Cerebellar nuclear complex (tissue), 1 donor: ENCODE measurements at regions not wholly inside any gene's neighbourhood (a gene's known extent, or its start where the extent isn't known, plus 50 kb on each side); places are given as distances from the start of the nearest gene placed in this dataset.
"Not testable (repeated sequence)": the region's sequence is repeated elsewhere in the genome, so short reads cannot be mapped to it uniquely, and the experiment has no call there.

Experiments used
- DNase-seq, 2 experiments: peaks; one replicate each; lab custom pipeline; 2025; lab: John Stamatoyannopoulos, UW

DNA sequence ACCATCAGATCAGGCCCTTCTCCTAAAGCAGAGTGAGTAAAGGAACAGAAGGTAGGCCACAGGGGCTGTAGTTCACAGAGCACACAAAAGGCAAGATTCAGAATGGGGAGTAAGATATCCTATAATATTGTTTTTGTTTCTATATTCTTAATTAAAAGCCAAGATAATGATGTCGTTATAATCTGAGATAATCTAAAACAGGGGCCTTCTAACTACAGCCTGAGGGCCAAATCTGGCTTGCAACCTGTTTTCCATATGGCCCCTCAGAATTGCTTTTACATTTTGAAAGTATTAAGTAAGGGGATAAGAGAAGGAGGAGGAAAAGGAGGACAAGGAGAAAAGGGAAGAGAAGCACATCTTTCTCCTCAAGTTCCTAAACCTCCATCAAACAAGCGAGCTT is 435.8 kb downstream of the CSNK1G3 start:
- no peak for DNase-seq

- no peak for DNase-seq
Observed at GRCh38 chr5:123945548-123945947, 433.6 kb downstream of the CSNK1G3 start.

- DNase-seq = no peak
Observed at GRCh38 chr5:123943151-123943550, 431.2 kb downstream of the CSNK1G3 start.

GRCh38 chr5:123940416-123940815 is 428.4 kb downstream of the CSNK1G3 start:
- no peak for DNase-seq

DNA sequence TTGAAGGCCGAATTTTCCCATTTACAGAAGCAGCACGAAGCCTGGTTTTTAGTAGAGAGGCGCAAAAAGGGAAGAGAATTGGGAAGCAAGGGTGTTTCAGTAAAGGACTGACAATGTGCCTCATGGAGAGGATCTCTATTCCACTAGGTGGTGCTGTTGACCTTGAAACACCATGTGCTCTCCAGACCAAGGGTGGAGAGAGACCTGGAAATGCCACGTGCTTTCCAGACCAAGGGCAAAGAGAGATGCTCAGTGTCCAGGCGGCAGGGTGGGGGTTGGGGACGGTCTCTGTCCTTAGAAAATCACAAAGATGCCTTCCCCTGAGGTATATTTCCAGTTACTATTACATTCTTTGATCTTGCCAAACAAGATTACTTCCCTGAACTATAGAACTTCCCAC is 425.3 kb downstream of the CSNK1G3 start:
- DNase-seq = no peak

- no peak for DNase-seq
Observed at GRCh38 chr5:123936548-123936947, 424.6 kb downstream of the CSNK1G3 start.

GRCh38 chr5:123933812-123934211 is 421.8 kb downstream of the CSNK1G3 start:
- not testable (repeated sequence) for DNase-seq

- no peak for DNase-seq
Observed at GRCh38 chr5:123929055-123929474, 417.1 kb downstream of the CSNK1G3 start.

DNA sequence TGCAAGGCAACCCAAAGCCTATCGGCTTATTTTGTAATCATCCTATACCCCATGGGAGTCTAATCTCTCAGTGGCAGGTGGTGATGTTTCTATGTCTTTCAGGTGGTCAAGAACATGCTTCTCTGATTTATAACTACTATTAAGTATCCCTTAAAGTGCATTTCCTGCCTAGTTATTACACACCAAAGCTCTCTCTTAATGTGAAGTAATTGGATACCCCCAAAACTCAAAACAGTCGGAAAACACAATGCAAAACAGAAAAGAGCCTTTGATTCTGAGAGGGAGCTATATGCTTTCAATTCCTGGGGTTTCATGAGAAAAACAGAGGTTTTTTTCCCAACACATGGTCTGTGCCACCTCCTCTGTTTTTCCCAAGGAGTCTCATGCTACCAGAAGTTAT is 416.4 kb downstream of the CSNK1G3 start:
- DNase-seq = no peak

DNA sequence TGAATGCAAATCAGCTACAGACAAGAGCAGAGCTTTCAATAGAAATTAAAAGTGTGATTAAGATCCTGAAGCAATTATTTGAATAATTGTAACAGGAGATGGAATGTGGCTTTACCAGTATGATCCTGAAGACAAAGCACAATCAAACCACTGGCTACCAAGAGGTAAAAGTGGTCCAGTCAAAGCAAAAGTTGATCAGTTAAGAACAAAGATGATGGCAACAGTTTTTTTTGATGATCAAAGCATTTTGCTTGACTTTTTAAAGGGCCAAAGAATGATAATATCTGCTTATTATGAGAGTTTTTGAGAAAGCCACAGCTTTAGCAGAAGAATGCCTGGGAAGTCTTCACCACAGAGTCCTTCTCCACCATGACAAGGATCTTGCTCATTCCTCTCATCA is 409.2 kb downstream of the CSNK1G3 start:
- no peak for DNase-seq

DNA sequence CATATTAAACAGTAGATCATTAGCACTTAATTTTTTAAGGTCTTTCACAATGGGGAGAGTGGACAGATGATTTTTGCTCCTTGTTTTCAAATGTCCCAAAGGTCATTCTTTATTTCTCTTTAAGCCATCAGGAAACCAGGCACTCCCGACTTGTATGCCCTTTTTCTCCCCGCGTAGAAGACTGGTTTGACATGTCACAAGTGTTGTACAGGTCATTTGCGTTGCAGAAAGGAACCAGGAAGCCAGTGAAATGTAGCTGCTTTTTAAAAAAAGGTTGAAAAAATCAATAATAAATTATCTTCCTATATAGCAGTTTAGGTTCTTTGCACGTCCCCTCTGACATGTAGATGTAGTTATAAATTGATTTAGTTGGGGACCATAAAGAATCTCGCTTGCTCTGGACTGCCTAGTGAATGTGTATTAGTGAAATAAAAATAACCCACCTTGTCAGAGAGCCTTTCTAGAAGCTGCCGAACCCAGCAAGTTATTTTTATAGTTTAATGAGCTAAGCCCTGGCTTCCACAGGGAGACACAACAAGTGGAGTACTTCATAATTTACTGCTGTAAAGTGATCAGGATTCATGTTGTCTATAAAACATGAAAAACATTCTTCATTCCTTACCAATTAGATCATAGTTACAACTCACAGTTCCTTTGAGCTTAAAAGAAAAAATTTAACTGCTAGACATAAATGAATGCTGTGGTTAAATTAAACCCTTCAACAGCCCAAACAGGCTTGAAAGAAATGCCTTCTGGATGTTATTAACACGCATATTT is 404.6 kb downstream of the CSNK1G3 start:
- DNase-seq = no peak

DNA sequence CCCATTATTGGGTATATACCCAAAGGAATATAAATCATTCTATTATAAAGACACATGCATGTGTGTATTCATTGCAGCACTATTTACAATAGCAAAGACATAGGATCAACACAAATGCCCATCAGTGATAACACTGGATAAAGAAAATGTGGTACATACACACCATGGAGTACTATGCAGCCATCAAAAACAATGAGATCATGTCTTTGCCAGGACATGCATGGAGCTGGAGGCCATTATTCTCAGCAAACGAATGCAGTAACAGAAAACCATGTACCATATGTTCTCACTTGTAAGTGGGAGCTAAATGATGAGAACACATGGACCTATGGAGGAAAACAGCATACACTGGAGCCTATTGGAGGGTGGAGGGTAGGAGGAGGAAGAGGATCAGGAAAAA is 402.4 kb downstream of the CSNK1G3 start:
- no peak for DNase-seq

- DNase-seq = no peak
Observed at GRCh38 chr5:123907349-123907748, 395.4 kb downstream of the CSNK1G3 start.

GRCh38 chr5:123906698-123907295 is 394.8 kb downstream of the CSNK1G3 start:
- no peak for DNase-seq

- no peak for DNase-seq
Observed at GRCh38 chr5:123885081-123885480, 373.1 kb downstream of the CSNK1G3 start.

- DNase-seq = no peak
Observed at GRCh38 chr5:123882965-123883345, 371.0 kb downstream of the CSNK1G3 start.

GRCh38 chr5:123882319-123882964 is 370.5 kb downstream of the CSNK1G3 start:
- no peak for DNase-seq

GRCh38 chr5:123881759-123882244 is 369.8 kb downstream of the CSNK1G3 start:
- DNase-seq = no peak

- no peak for DNase-seq
Observed at GRCh38 chr5:123880875-123881274, 368.9 kb downstream of the CSNK1G3 start.

- DNase-seq = no peak
Observed at GRCh38 chr5:123879071-123879470, 367.1 kb downstream of the CSNK1G3 start.

DNA sequence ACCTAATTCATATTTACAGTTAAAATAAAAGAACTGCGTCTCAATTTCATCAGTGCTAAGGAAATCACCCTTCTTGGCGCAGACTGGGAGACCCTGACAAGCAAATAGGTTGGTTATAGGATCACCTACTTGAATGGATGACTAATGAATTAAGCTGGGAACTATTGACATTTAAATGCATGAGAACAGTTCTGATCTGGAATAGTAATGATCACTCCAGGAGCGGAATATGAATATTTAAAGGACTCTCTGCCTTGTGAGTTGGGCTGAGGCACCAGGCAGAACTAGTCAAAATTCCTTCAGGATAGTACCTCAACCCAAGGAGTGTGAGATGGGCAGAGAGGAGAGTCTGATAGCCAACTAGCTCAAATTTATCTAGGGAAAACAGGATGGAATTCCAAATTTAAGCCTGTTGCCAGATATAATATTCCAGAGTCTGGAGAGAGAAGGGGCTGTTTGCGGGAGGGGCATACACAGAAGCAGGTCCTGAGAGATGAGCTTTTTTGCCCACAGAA is 364.4 kb downstream of the CSNK1G3 start:
- no peak for DNase-seq

- DNase-seq = no peak
Observed at GRCh38 chr5:123875561-123876275, 363.7 kb downstream of the CSNK1G3 start.
